Omental fat pad (tissue), 3 donors: ENCODE measurements at regions not wholly inside any gene's neighbourhood (a gene's known extent, or its start where the extent isn't known, plus 50 kb on each side); places are given as distances from the start of the nearest gene placed in this dataset.

ENCODE experiments used
- ATAC-seq: fragments of 150-250 bp; one replicate; pipeline ENCODE4 v1.9.1; 2016; ENCODE audit warnings: mild to moderate bottlenecking, moderate library complexity; ENCODE audit not compliant: low FRiP score
- DNase-seq: peaks from one replicate; pipeline ENCODE4 v3.0.0-alpha.2; 2019; ENCODE audit warnings: low spot score
- CTCF ChIP-seq, 3 donors: fragments of 450-650 bp; IDR thresholded peaks; one replicate each; pipeline ENCODE4 v1.5.1; 2016 to 2017; ENCODE audit warnings: antibody characterized with exemption in 3 of 3, mild to moderate bottlenecking in 3 of 3, moderate library complexity in 2 of 3

- ATAC-seq = no peak
- no peak for TF ChIP-seq CTCF (IDR thresholded peaks at IDR 0.05)
- no peak for DNase-seq
Measured at GRCh38 chr1:181187337-181188126, 99.0 kb downstream of the IER5 start.

GRCh38 chr1:181189245-181189644, 100.7 kb downstream of the IER5 start:
- ATAC-seq (no peak), DNase-seq (no peak)
- no peak for TF ChIP-seq CTCF (IDR thresholded peaks at IDR 0.05)

GRCh38 chr1:181189691-181190363, 101.3 kb downstream of the IER5 start:
- TF ChIP-seq CTCF (IDR thresholded peaks at IDR 0.05) = peak in 2 of 3 donors; percentile 44 to 71
- ATAC-seq (no peak), DNase-seq (peak; percentile 54)

- ATAC-seq (no peak), DNase-seq (no peak)
- TF ChIP-seq CTCF (IDR thresholded peaks at IDR 0.05) = no peak
Measured at GRCh38 chr1:181190364-181191035, 102.0 kb downstream of the IER5 start.

GRCh38 chr1:181191494-181192040, 103.1 kb downstream of the IER5 start:
- DNase-seq (no peak), ATAC-seq (no peak)
- no peak for TF ChIP-seq CTCF (IDR thresholded peaks at IDR 0.05)

GRCh38 chr1:181192316-181192715, 103.8 kb downstream of the IER5 start:
- DNase-seq (no peak), ATAC-seq (no peak)
- TF ChIP-seq CTCF (IDR thresholded peaks at IDR 0.05) = no peak
